ENCODE measurements at regions not wholly inside any gene's neighbourhood (a gene's known extent, or its start where the extent isn't known, plus 50 kb on each side); places are given as distances from the start of the nearest gene placed in this dataset.
"Not testable (repeated sequence)": the region's sequence is repeated elsewhere in the genome, so short reads cannot be mapped to it uniquely, and the experiment has no call there.

GRCh38 chr12:5121784-5122183 lies 78.1 kb downstream of the KCNA5 start:
- TF ChIP-seq, protein P1, sequence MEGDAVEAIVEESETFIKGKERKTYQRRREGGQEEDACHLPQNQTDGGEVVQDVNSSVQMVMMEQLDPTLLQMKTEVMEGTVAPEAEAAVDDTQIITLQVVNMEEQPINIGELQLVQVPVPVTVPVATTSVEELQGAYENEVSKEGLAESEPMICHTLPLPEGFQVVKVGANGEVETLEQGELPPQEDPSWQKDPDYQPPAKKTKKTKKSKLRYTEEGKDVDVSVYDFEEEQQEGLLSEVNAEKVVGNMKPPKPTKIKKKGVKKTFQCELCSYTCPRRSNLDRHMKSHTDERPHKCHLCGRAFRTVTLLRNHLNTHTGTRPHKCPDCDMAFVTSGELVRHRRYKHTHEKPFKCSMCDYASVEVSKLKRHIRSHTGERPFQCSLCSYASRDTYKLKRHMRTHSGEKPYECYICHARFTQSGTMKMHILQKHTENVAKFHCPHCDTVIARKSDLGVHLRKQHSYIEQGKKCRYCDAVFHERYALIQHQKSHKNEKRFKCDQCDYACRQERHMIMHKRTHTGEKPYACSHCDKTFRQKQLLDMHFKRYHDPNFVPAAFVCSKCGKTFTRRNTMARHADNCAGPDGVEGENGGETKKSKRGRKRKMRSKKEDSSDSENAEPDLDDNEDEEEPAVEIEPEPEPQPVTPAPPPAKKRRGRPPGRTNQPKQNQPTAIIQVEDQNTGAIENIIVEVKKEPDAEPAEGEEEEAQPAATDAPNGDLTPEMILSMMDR (IDR thresholded peaks at IDR 0.05) = not testable (repeated sequence)
- not testable (repeated sequence) for TF ChIP-seq POLR2AphosphoS5 (IDR thresholded peaks at IDR 0.05; ENCODE audit: insufficient read depth in 1 of 2, low read depth in 1 of 2)
